K562 (cell line): ENCODE measurements at regions not wholly inside any gene's neighbourhood (a gene's known extent, or its start where the extent isn't known, plus 50 kb on each side); places are given as distances from the start of the nearest gene placed in this dataset.

Experiments
- ATAC-seq: fragments of 200-7000 bp; cut with Tn5 transposase; 3 replicates; pipeline ENCODE4 v1.9.1; 2020; ENCODE audit warnings: moderate library complexity
- BruUV-seq: library from RNA; stranded (reverse); fragments of 400-500 nt; replicated peaks from 2 replicates; lab custom pipeline; 2021; lab: Mats Ljungman, UMichigan
- CTCF ChIA-PET: fragments of 300-600 bp; formaldehyde crosslinking; extraction: SDS; loops from one replicate; lab custom pipeline; 2021; ENCODE audit warnings: low intra/inter-chr PET ratio; lab: Yijun Ruan, JAX
- POLR2A ChIA-PET: fragments of 300-600, 350-650 bp; sonication (Branson Sonifier 250); formaldehyde crosslinking; extraction: SDS; loops from one replicate; lab custom pipeline; 2021; ENCODE audit warnings: antibody characterized with exemption, inconsistent platforms; lab: Yijun Ruan, JAX
- DNase-seq, 4 experiments: peaks; one replicate each; pipeline versions ENCODE4 v3.0.0 to v3.0.0-alpha.2; 2011 to 2018; ENCODE audit warnings: low spot score in 3 of 4, mixed read lengths in 3 of 4; ENCODE audit errors: extremely low read depth in 1 of 4
- FAIRE-seq: peaks from 2 replicates; lab custom pipeline; 2011; peaks lifted over from hg19 to GRCh38; lab: Jason Lieb, UNC
- H2AFZ ChIP-seq: 2 replicates; pipeline ENCODE4 v1.6.0; 2011; ENCODE audit warnings: low read depth, low read length, control low read depth, inconsistent platforms
- H3K27ac ChIP-seq: fragments of 200-600 bp; 3 replicates; pipeline ENCODE4 v1.8.0; 2011; ENCODE audit warnings: low read depth, mild to moderate bottlenecking, control low read depth, inconsistent platforms, low read length, moderate library complexity, mixed read lengths; ENCODE audit errors: extremely low read depth
- H3K27me3 ChIP-seq, 2 experiments: fragments of 300-600 bp in 1 of 2; 2 replicates in 1 of 2; 3 replicates in 1 of 2; pipeline versions ENCODE4 v1.6.0 to v1.8.0; 2011; ENCODE audit warnings: inconsistent platforms in 2 of 2, low read length in 2 of 2, mild to moderate bottlenecking in 1 of 2, mixed read lengths in 1 of 2, moderate library complexity in 1 of 2; ENCODE audit not compliant: control insufficient read depth in 2 of 2, insufficient read depth in 2 of 2
- H3K36me3 ChIP-seq: fragments of 300-600 bp; 3 replicates; pipeline ENCODE4 v1.8.0; 2011; ENCODE audit warnings: mild to moderate bottlenecking, low read length, inconsistent platforms; ENCODE audit not compliant: control insufficient read depth, insufficient read depth
- H3K4me1 ChIP-seq, 2 experiments: fragments of 200-600 bp in 1 of 2; replicated peaks in 1 of 2; 2 replicates in 1 of 2; 3 replicates in 1 of 2; pipeline versions ENCODE4 v1.5.1 to v1.8.0; 2011; ENCODE audit warnings: inconsistent platforms in 2 of 2, low read length in 2 of 2, mild to moderate bottlenecking in 1 of 2, mixed read lengths in 1 of 2, moderate library complexity in 1 of 2; ENCODE audit not compliant: control insufficient read depth in 2 of 2, insufficient read depth in 2 of 2
- H3K4me2 ChIP-seq: 2 replicates; pipeline ENCODE4 v1.6.1; 2011; ENCODE audit warnings: low read length, control low read depth, inconsistent platforms, mixed read lengths; ENCODE audit not compliant: insufficient read depth
- H3K4me3 ChIP-seq: fragments of 200-600 bp; sonication (generic), shearing (Covaris generic); 2 replicates; pipeline ENCODE4 v1.5.1; 2016; ENCODE audit warnings: control low read depth, inconsistent platforms
- H3K79me2 ChIP-seq: fragments of 200-600 bp; 3 replicates; pipeline ENCODE4 v1.8.0; 2011; ENCODE audit warnings: low read length, inconsistent platforms; ENCODE audit not compliant: control insufficient read depth, insufficient read depth
- H3K9ac ChIP-seq, 2 experiments: 2 replicates each; pipeline versions ENCODE4 v1.6.0 to v1.6.1; 2011; ENCODE audit warnings: low read depth in 2 of 2, low read length in 2 of 2, control low read depth in 1 of 2, inconsistent platforms in 1 of 2, mild to moderate bottlenecking in 1 of 2, mixed read lengths in 1 of 2; ENCODE audit not compliant: insufficient read depth in 1 of 2
- H3K9me1 ChIP-seq: one replicate; pipeline ENCODE4 v1.6.0; 2011; ENCODE audit warnings: inconsistent platforms, mild to moderate bottlenecking, low read length, moderate library complexity; ENCODE audit not compliant: control insufficient read depth, insufficient read depth
- H3K9me3 ChIP-seq: replicated peaks from 2 replicates; pipeline ENCODE4 v1.5.1; 2011; ENCODE audit warnings: low read depth, low read length, inconsistent platforms; ENCODE audit not compliant: control insufficient read depth, insufficient read depth
- H4K20me1 ChIP-seq: replicated peaks from 2 replicates; pipeline ENCODE4 v1.6.1; 2011; ENCODE audit warnings: low read length, inconsistent platforms, mixed read lengths; ENCODE audit not compliant: control insufficient read depth, insufficient read depth
- CHD1 ChIP-seq: fragments of 200-600 bp; sonication (generic); IDR thresholded peaks from one replicate; pipeline ENCODE4 v1.6.1; 2012; ENCODE audit warnings: mild to moderate bottlenecking, moderate library complexity, low read length, inconsistent platforms
- DEAF1 ChIP-seq: fragments of 450-650 bp; formaldehyde crosslinking; IDR thresholded peaks from 2 replicates; pipeline ENCODE4 v1.4.0; 2020; ENCODE audit warnings: mild to moderate bottlenecking, moderate library complexity
- ESRRA ChIP-seq: fragments of 450-650 bp; IDR thresholded peaks from 2 replicates; pipeline ENCODE4 v1.6.1; 2014; ENCODE audit warnings: low read depth, mild to moderate bottlenecking, moderate library complexity, borderline replicate concordance
- HBP1 ChIP-seq: fragments of 450-650 bp; formaldehyde crosslinking; IDR thresholded peaks from 2 replicates; pipeline ENCODE4 v1.4.0; 2022; ENCODE audit warnings: missing genetic modification characterization
- NR3C1 ChIP-seq: sonication (generic); formaldehyde crosslinking; IDR thresholded peaks from 2 replicates; pipeline ENCODE4 v1.8.1; 2022; ENCODE audit warnings: missing genetic modification reagents
- SRSF9 ChIP-seq: fragments of 200-400 bp; formaldehyde crosslinking; IDR thresholded peaks from 2 replicates; pipeline ENCODE4 v1.6.1; 2017; ENCODE audit warnings: low read depth, low read length, borderline replicate concordance
- TAL1 ChIP-seq: fragments of 450-650 bp; IDR thresholded peaks from 2 replicates; pipeline ENCODE4 v1.6.1; 2016; ENCODE audit warnings: mild to moderate bottlenecking
- ZFX ChIP-seq: sonication (generic); formaldehyde crosslinking; IDR thresholded peaks from 2 replicates; pipeline ENCODE4 v1.8.0; 2022; ENCODE audit warnings: mild to moderate bottlenecking, missing genetic modification reagents, moderate library complexity
- ZNF239 ChIP-seq: fragments of 250-450 bp; sonication (Bioruptor Pico); IDR thresholded peaks from 2 replicates; pipeline ENCODE4 v1.4.0; 2020; ENCODE audit warnings: mild to moderate bottlenecking
- ZNF311 ChIP-seq: fragments of 250-450 bp; sonication (Bioruptor Pico); IDR thresholded peaks from 2 replicates; pipeline ENCODE4 v1.4.0; 2020; ENCODE audit warnings: mild to moderate bottlenecking, moderate library complexity
- ZNF778 ChIP-seq: fragments of 450-650 bp; formaldehyde crosslinking; IDR thresholded peaks from 2 replicates; pipeline ENCODE4 v1.4.0; 2020; ENCODE audit warnings: mild to moderate bottlenecking, moderate library complexity
- ZNF780A ChIP-seq: fragments of 250-450 bp; sonication (Bioruptor Pico); IDR thresholded peaks from 2 replicates; pipeline ENCODE4 v1.5.0; 2021; ENCODE audit warnings: mild to moderate bottlenecking
- WGBS: fragments of 100-300 bp; shearing (Covaris generic); methylation state at CpG from one replicate; pipeline ENCODE4 v1.1.6; 2016; ENCODE audit warnings: low coverage, mixed read lengths; ENCODE audit not compliant: insufficient coverage; ENCODE audit errors: missing lambda C conversion rate; 5-methylcytosine and 5-hydroxymethylcytosine counted together
- in situ Hi-C: fragments of 300-500 bp; cut with MboI; formaldehyde crosslinking; loops from 4 replicates; pipeline ENCODE4 v1.15.0; 2018; ENCODE audit warnings: inconsistent platforms, mixed read lengths
- intact Hi-C: fragments of 100-400 bp; cut with micrococcal nuclease; formaldehyde crosslinking; loops from 2 replicates; pipeline ENCODE4 v1.14.2; 2022
- TF ChIP-seq, protein P1 (sequence below): IDR thresholded peaks from 2 replicates; pipeline ENCODE4 v1.6.1; 2012; ENCODE audit warnings: low read depth, low read length, improper control_type of control experiment, borderline replicate concordance
- TF ChIP-seq, protein P2 (sequence below): fragments of 450-650 bp; IDR thresholded peaks from 2 replicates; pipeline ENCODE4 v1.6.1; 2014; ENCODE audit warnings: low read depth, mild to moderate bottlenecking, moderate library complexity, borderline replicate concordance
- TF ChIP-seq, protein P3 (sequence below): fragments of 250-450 bp; sonication (Bioruptor Pico); IDR thresholded peaks from 2 replicates; pipeline ENCODE4 v1.8.0; 2022; ENCODE audit warnings: moderate library complexity, mild to moderate bottlenecking, inconsistent platforms

GRCh38 chr21:23402929-23403520, 2204.3 kb downstream of the MRPL39 start:
- Histone ChIP-seq H3K9me3 (no peaks in the 10 kb centered on the region; the same call in 1 of the 2 replicates), H3K36me3 (no peaks in the 10 kb centered on the region), H3K79me2 (no peaks in the 10 kb centered on the region), H3K4me1 (no peaks in the 10 kb centered on the region), H2AFZ (no peak overlapping the region), H3K27ac (no peak overlapping the region), H4K20me1 (no peaks in the 10 kb centered on the region), H3K9me1 (no peaks in the 10 kb centered on the region), H3K27me3 (no peaks in the 10 kb centered on the region), H3K4me2 (no peak overlapping the region), H3K9ac (no peak overlapping the region), H3K4me3 (no peak overlapping the region)
- ChIA-PET POLR2A (no interaction called here), CTCF (no interaction called here)
- no TSS peak for BruUV-seq
- ATAC-seq (no peak), FAIRE-seq (no peak), DNase-seq (no peak)
- intact Hi-C loops (no loop called here), in situ Hi-C loops (no loop called here)
- 0% methylated on average over 2 of the region's 2 CpGs for WGBS
- TF ChIP-seq ESRRA (no peak), ZNF239 (no peak), ZFX (CRISPR knock-in tag) (no peak), TAL1 (no peak), DEAF1 (no peak), NR3C1 (CRISPR knock-in tag) (no peak), ZNF780A (CRISPR knock-in tag) (no peak), ZNF778 (CRISPR knock-in tag) (no peak), ZNF311 (CRISPR knock-in tag) (no peak), SRSF9 (no peak), CHD1 (no peak), HBP1 (CRISPR knock-in tag) (no peak)
- TF ChIP-seq, protein P1, sequence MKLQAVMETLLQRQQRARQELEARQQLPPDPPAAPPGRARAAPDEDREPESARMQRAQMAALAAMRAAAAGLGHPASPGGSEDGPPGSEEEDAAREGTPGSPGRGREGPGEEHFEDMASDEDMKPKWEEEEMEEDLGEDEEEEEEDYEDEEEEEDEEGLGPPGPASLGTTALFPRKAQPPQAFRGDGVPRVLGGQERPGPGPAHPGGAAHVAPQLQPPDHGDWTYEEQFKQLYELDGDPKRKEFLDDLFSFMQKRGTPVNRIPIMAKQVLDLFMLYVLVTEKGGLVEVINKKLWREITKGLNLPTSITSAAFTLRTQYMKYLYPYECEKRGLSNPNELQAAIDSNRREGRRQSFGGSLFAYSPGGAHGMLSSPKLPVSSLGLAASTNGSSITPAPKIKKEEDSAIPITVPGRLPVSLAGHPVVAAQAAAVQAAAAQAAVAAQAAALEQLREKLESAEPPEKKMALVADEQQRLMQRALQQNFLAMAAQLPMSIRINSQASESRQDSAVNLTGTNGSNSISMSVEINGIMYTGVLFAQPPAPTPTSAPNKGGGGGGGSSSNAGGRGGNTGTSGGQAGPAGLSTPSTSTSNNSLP = no peak
- TF ChIP-seq, protein P2, sequence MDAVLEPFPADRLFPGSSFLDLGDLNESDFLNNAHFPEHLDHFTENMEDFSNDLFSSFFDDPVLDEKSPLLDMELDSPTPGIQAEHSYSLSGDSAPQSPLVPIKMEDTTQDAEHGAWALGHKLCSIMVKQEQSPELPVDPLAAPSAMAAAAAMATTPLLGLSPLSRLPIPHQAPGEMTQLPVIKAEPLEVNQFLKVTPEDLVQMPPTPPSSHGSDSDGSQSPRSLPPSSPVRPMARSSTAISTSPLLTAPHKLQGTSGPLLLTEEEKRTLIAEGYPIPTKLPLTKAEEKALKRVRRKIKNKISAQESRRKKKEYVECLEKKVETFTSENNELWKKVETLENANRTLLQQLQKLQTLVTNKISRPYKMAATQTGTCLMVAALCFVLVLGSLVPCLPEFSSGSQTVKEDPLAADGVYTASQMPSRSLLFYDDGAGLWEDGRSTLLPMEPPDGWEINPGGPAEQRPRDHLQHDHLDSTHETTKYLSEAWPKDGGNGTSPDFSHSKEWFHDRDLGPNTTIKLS = no peak
- TF ChIP-seq, protein P3, sequence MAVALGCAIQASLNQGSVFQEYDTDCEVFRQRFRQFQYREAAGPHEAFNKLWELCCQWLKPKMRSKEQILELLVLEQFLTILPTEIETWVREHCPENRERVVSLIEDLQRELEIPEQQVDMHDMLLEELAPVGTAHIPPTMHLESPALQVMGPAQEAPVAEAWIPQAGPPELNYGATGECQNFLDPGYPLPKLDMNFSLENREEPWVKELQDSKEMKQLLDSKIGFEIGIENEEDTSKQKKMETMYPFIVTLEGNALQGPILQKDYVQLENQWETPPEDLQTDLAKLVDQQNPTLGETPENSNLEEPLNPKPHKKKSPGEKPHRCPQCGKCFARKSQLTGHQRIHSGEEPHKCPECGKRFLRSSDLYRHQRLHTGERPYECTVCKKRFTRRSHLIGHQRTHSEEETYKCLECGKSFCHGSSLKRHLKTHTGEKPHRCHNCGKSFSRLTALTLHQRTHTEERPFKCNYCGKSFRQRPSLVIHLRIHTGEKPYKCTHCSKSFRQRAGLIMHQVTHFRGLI (CRISPR knock-in tag) = no peak
